SK-N-MC (cell line): ENCODE measurements at regions not wholly inside any gene's neighbourhood (a gene's known extent, or its start where the extent isn't known, plus 50 kb on each side); places are given as distances from the start of the nearest gene placed in this dataset.

Experiments
- FOXP2 ChIP-seq: optimal IDR thresholded peaks from 2 replicates; pipeline ENCODE3; 2011; ENCODE audit warnings: mild to moderate bottlenecking, moderate library complexity; ENCODE audit not compliant: insufficient read depth; ENCODE audit errors: extremely low read length, control extremely low read depth
- POLR2AphosphoS5 ChIP-seq: IDR thresholded peaks from 2 replicates; pipeline ENCODE4 v1.6.1; 2012; ENCODE audit warnings: mild to moderate bottlenecking, low read depth, low read length, borderline replicate concordance

DNA sequence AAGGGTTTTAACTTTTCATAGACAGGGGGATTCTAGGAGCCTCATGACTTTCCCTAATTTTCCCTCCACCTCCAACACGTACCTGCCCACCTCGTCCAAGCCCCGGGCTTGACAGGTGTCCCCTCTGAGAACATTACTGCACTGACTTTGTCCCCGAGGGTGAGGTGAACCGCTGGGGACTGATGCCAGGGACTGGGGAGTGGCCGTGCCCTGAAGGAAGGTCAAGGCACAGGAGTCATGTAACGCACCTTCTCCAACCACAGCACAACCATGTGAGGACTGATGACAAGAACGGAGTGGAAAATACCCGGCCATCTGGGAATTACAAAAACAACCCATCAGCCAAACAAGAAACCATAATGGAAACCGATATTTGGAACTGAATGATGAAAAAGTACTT lies 214.7 kb upstream of the C14orf180 start:
- TF ChIP-seq POLR2AphosphoS5 (no peak), FOXP2 (no peak)
